ENCODE measurements at regions not wholly inside any gene's neighbourhood (a gene's known extent, or its start where the extent isn't known, plus 50 kb on each side); places are given as distances from the start of the nearest gene placed in this dataset.
"Not testable (repeated sequence)": the region's sequence is repeated elsewhere in the genome, so short reads cannot be mapped to it uniquely, and the experiment has no call there.

DNA sequence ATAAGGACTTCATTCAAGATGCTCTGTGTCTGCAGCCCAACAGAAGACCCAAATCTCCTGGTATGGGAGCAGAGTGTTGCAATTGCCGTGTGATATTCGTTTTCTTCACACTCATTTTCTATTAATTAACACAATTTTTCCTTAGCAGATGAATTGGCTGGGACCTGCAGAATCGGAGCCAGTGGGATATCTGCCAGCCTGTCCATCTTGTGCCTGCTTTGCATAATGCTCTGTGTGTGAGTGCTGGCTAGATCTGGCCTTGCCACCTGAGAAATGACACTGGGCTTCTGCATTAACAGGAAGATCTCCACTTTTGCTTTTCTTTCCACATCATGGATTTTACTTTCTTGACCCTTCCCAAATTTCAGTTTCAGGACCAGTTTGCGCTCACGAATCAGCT is 70.4 kb upstream of the GPR158 start:
- TF ChIP-seq, protein P1, sequence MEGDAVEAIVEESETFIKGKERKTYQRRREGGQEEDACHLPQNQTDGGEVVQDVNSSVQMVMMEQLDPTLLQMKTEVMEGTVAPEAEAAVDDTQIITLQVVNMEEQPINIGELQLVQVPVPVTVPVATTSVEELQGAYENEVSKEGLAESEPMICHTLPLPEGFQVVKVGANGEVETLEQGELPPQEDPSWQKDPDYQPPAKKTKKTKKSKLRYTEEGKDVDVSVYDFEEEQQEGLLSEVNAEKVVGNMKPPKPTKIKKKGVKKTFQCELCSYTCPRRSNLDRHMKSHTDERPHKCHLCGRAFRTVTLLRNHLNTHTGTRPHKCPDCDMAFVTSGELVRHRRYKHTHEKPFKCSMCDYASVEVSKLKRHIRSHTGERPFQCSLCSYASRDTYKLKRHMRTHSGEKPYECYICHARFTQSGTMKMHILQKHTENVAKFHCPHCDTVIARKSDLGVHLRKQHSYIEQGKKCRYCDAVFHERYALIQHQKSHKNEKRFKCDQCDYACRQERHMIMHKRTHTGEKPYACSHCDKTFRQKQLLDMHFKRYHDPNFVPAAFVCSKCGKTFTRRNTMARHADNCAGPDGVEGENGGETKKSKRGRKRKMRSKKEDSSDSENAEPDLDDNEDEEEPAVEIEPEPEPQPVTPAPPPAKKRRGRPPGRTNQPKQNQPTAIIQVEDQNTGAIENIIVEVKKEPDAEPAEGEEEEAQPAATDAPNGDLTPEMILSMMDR (IDR thresholded peaks at IDR 0.05; ENCODE audit: low read depth, low read length, missing control alignments), result no peak
- no peak overlapping the region for H3K4me3 ChIP-seq (replicated peaks; ENCODE audit: low read depth, low read length)
- DNase-seq (ENCODE audit: extremely low read depth, low read depth), result no peak

DNA sequence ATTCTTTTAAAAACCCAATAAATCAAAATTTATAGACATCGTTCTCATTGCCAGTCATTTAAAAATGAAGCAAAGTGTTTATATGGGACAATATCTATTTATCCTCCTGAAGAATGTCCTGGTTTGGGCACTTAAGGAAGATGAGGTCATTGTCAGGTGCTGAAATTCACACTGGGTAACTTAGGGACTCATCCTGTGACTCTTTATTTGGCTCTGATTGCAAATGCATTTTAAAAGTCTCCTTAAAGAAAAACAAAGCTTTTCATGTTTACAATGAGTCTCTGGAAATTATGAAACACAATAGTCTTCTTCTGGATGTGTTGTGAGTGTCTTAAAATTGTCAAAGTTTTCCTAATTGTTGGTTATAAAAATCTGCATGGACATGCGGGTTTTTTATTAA is 69.5 kb upstream of the GPR158 start:
- no peak overlapping the region for H3K4me3 ChIP-seq (replicated peaks; ENCODE audit: low read depth, low read length)
- TF ChIP-seq, protein P1 (IDR thresholded peaks at IDR 0.05; ENCODE audit: low read depth, low read length, missing control alignments), result no peak
- no peak for DNase-seq (ENCODE audit: extremely low read depth, low read depth)

DNA sequence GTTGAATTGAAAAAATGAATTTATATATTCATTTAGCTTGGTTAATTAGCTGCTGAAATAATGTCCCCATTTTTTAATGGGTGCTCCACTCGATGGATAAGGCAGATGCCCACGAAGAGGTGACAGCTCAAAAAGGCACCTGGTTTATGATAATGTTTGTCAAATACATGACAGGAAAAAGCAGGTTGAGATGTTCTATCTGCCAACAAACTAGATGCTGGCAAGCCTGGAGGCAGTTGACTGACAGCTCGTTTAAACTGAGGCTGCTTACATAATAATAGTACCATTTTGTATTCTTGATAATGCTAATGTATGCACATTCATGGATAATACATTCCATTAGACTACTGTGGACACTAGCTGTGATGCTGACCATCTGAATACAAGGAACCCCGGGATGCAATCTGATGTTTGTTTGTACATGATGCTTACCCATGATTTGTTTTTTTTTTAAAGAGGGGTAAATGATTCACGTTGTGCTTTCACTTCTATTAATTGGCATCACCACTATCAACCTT is 69.0 kb upstream of the GPR158 start:
- no peak for DNase-seq (ENCODE audit: extremely low read depth, low read depth)
- TF ChIP-seq, protein P1 (IDR thresholded peaks at IDR 0.05; ENCODE audit: low read depth, low read length, missing control alignments), result no peak
- H3K4me3 ChIP-seq (replicated peaks; ENCODE audit: low read depth, low read length), result no peak overlapping the region

DNA sequence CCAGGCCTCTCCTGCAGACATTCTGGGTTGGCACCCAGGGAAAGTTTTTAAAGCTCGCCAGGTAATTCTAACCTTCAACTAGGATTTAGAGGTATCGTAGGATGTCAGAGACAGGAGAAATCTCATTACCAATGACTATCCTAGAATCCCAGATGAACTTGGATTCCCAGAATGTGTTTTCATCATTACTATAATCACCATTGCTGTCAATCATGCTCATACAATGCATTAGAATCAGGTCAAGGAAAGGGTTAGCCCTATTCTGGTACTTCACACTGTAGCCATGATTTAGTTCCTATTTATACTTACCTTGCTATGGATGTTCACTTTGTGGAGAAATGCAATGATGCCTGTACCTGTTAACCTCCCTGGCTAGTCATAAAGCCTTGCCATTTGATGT is 67.0 kb upstream of the GPR158 start:
- DNase-seq (ENCODE audit: extremely low read depth, low read depth), result no peak
- H3K4me3 ChIP-seq (replicated peaks; ENCODE audit: low read depth, low read length), result no peak overlapping the region
- TF ChIP-seq, protein P1 (IDR thresholded peaks at IDR 0.05; ENCODE audit: low read depth, low read length, missing control alignments), result no peak

DNA sequence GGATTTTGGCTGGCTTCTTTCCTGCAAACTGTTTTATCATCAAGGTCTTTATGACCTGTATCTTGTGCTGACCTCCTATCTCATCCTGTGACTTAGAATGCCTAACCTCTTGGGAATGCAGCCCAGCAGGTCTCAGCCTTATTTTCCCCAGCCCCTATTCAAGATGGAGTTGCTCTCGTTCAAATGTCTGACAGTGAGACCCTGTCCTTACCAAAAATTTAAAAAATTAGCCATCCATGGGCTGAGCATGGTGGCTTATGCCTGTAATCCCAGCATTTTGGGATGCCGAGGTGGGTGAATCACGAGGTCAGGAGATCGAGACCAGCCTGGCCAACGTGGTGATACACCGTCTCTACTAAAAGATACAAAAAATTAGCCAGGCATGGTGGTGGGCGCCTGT is 64.9 kb upstream of the GPR158 start:
- not testable (repeated sequence) for DNase-seq (ENCODE audit: extremely low read depth, low read depth); H3K4me3 ChIP-seq (replicated peaks; ENCODE audit: low read depth, low read length)

DNA sequence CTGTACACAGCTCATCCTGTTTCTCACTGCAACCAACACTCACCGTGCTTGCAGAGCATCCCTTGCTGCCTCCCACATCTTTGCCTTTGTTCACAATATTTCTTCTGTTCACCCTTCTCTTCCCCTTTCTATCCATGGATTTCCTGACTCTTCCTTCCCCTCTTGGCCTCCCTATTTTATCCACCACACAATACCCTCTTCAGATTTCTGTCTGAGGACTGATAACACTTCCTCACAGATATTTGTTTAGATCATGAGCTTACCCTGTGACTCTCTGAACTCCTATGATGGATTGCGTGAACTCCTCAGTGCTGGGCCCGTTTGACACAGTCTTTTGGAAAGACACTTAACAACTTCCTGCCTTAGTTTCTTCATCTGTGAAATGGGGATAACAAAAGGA is 62.8 kb upstream of the GPR158 start:
- TF ChIP-seq, protein P1 (IDR thresholded peaks at IDR 0.05; ENCODE audit: low read depth, low read length, missing control alignments), result no peak
- H3K4me3 ChIP-seq (replicated peaks; ENCODE audit: low read depth, low read length), result no peak overlapping the region
- DNase-seq (ENCODE audit: extremely low read depth, low read depth), result no peak

DNA sequence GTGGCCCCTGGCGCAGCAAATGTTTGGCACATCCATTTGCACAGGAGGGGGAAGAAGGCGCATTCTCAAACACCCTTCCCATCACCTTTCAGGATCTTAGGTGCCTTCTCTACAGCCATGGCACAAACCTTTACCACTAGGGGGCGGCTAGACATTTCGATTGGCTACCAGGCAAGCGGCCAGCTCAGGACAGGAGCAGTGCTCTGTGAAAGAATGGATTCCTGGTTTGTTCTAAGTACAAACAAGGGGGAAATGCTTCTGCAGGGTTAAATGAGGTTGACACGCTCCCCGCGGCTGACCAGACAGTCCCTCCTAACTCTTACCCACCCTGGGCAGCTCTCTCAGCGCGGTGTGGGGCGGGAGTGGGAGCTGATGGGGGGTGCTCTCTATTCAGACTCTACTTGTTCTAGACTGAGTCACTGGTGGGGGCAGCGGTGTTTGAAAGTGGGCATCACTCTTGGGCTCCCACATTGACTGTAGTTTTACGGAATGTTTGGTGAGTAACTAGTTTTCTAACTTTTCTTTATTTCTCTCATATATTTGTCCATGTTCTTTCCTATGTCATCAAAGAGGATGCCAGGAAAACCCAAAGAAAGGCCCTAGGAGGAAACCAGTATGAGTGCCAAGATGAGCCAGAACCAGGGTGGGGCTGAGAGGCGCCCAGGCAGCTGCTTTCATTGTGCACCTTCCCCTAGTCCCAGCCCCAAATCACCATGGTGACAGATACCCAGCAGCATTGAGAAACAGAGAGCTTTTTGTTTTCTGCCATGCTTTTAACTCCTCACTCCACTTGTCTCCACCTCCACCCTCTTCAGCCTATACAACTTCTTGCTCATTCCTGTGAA is 61.4 kb upstream of the GPR158 start:
- TF ChIP-seq, protein P1 (IDR thresholded peaks at IDR 0.05; ENCODE audit: low read depth, low read length, missing control alignments), result peak; percentile 91

More for the DNA sequence above, 61.4 kb upstream of the GPR158 start:
- no peak overlapping the region for H3K4me3 ChIP-seq (replicated peaks; ENCODE audit: low read depth, low read length)
- DNase-seq (ENCODE audit: extremely low read depth, low read depth), result peak; percentile 39
